ENCODE measurements at regions not wholly inside any gene's neighbourhood (a gene's known extent, or its start where the extent isn't known, plus 50 kb on each side); places are given as distances from the start of the nearest gene placed in this dataset.

- TF ChIP-seq CTCF (IDR thresholded peaks at IDR 0.05), result no peak
- Histone ChIP-seq H3K79me2 (ENCODE audit: insufficient read depth, low read length) (no peaks in the 10 kb centered on the region), H3K9ac (ENCODE audit: insufficient read depth, low read length, poor library complexity, severe bottlenecking) (no peak overlapping the region), H2AFZ (ENCODE audit: insufficient read depth, low read depth, low read length, poor library complexity, severe bottlenecking) (no peak overlapping the region), H4K20me1 (ENCODE audit: insufficient read depth, low read length) (no peaks in the 10 kb centered on the region), H3K27ac (ENCODE audit: low read depth in 1 of 2, low read length in 2 of 2) (no peak overlapping the region), H3K36me3 (replicated peaks in 1 of 2; ENCODE audit: control insufficient read depth in 1 of 2, insufficient read depth in 2 of 2, low read length in 2 of 2) (no peaks in the 10 kb centered on the region), H3K27me3 (ENCODE audit: control insufficient read depth in 2 of 2, insufficient read depth in 2 of 2, low read length in 2 of 2) (no peaks in the 10 kb centered on the region), H3K4me2 (replicated peaks; ENCODE audit: extremely low read depth, low read length, poor library complexity, severe bottlenecking) (no peak overlapping the region), H3K4me1 (ENCODE audit: control insufficient read depth in 1 of 2, insufficient read depth in 2 of 2, low read length in 2 of 2) (no peaks in the 10 kb centered on the region), H3K4me3 (replicated peaks in 1 of 3; ENCODE audit: low read depth in 2 of 3, low read length in 3 of 3) (no peak overlapping the region), H3K9me3 (replicated peaks in 1 of 2; ENCODE audit: control insufficient read depth in 1 of 2, insufficient read depth in 1 of 2, low read length in 2 of 2) (no peaks in the 10 kb centered on the region)
- Mint-ChIP-seq H3K27me3 (ENCODE audit: low read depth in 3 of 3) (no peaks in the 10 kb centered on the region), H3K27ac (no peak overlapping the region), H3K9me3 (peaks cover 0 to 8% (median 3%) of the 10 kb centered on the region in 7 donors), H3K4me1 (no peaks in the 10 kb centered on the region), H3K36me3 (no peaks in the 10 kb centered on the region), H3K4me3 (no peak overlapping the region)
- intact Hi-C loops (cut with micrococcal nuclease), result no loop called here
- no peak for DNase-seq
- WGBS (ENCODE audit: insufficient coverage), result 80% methylated on average over 1 of the region's 2 CpGs
Measured at GRCh38 chr2:167733747-167734146, 513.6 kb downstream of the STK39 start.

GRCh38 chr2:167732326-167732725 lies 515.1 kb downstream of the STK39 start:
- no peak for TF ChIP-seq CTCF (IDR thresholded peaks at IDR 0.05)
- WGBS (ENCODE audit: insufficient coverage), result 75% methylated on average over 2 of the region's 4 CpGs
- no peak overlapping the region for H3K9ac ChIP-seq (ENCODE audit: insufficient read depth, low read length, poor library complexity, severe bottlenecking)
- peaks cover 0 to under 1% (median 0%) of the 10 kb centered on the region in 3 donors for H3K27me3 Mint-ChIP-seq (ENCODE audit: low read depth in 3 of 3)
- no peaks in the 10 kb centered on the region for H3K36me3 Mint-ChIP-seq
- H4K20me1 ChIP-seq (ENCODE audit: insufficient read depth, low read length), result no peaks in the 10 kb centered on the region
- H3K4me1 Mint-ChIP-seq, result no peaks in the 10 kb centered on the region
- H3K27ac ChIP-seq (ENCODE audit: low read depth in 1 of 2, low read length in 2 of 2), result no peak overlapping the region
- H3K79me2 ChIP-seq (ENCODE audit: insufficient read depth, low read length), result no peaks in the 10 kb centered on the region
- no peaks in the 10 kb centered on the region for H3K36me3 ChIP-seq (replicated peaks in 1 of 2; ENCODE audit: control insufficient read depth in 1 of 2, insufficient read depth in 2 of 2, low read length in 2 of 2)
- no peak overlapping the region for H3K4me3 Mint-ChIP-seq
- H3K4me2 ChIP-seq (replicated peaks; ENCODE audit: extremely low read depth, low read length, poor library complexity, severe bottlenecking), result no peak overlapping the region
- H3K9me3 ChIP-seq (replicated peaks in 1 of 2; ENCODE audit: control insufficient read depth in 1 of 2, insufficient read depth in 1 of 2, low read length in 2 of 2), result no peaks in the 10 kb centered on the region
- no peaks in the 10 kb centered on the region for H3K4me1 ChIP-seq (ENCODE audit: control insufficient read depth in 1 of 2, insufficient read depth in 2 of 2, low read length in 2 of 2)
- H3K9me3 Mint-ChIP-seq, result peaks cover 0 to 9% (median 3%) of the 10 kb centered on the region in 7 donors
- H3K27me3 ChIP-seq (ENCODE audit: control insufficient read depth in 2 of 2, insufficient read depth in 2 of 2, low read length in 2 of 2), result no peaks in the 10 kb centered on the region
- no peak overlapping the region for H2AFZ ChIP-seq (ENCODE audit: insufficient read depth, low read depth, low read length, poor library complexity, severe bottlenecking)
- H3K4me3 ChIP-seq (replicated peaks in 1 of 3; ENCODE audit: low read depth in 2 of 3, low read length in 3 of 3), result no peak overlapping the region
- no peak for DNase-seq
- H3K27ac Mint-ChIP-seq, result no peak overlapping the region
- intact Hi-C loops (cut with micrococcal nuclease), result no loop called here

Measured in CD14-positive monocyte (primary cell).